Mammary epithelial cell (primary cell): ENCODE measurements at regions not wholly inside any gene's neighbourhood (a gene's known extent, or its start where the extent isn't known, plus 50 kb on each side); places are given as distances from the start of the nearest gene placed in this dataset.

Source experiments
- CTCF ChIP-seq, 2 donors: IDR thresholded peaks in 1 of 2; conservative IDR thresholded peaks in 1 of 2; 2 replicates each; pipeline ENCODE4 v1.5.1; 2011 to 2012; ENCODE audit warnings: inconsistent platforms in 2 of 2, low read length in 2 of 2, mild to moderate bottlenecking in 2 of 2, control low read depth in 1 of 2, low read depth in 1 of 2; ENCODE audit not compliant: insufficient read depth in 1 of 2; ENCODE audit errors: extremely low read depth in 1 of 2
- EZH2 ChIP-seq: IDR thresholded peaks from 2 replicates; pipeline ENCODE4 v1.6.1; 2012; ENCODE audit warnings: low read length, inconsistent platforms, borderline replicate concordance

GRCh38 chr11:49533204-49533603 lies 324.8 kb upstream of the FOLH1 start:
- TF ChIP-seq CTCF (conservative IDR thresholded peaks at IDR 0.05 in 1 of 2, IDR thresholded peaks at IDR 0.05 in 1 of 2; ENCODE audit: extremely low read depth in 1 of 2, insufficient read depth in 1 of 2, low read depth in 1 of 2, low read length in 2 of 2) (no peak), EZH2 (no peak)
